Erythroblast (primary cell): ENCODE measurements at regions not wholly inside any gene's neighbourhood (a gene's known extent, or its start where the extent isn't known, plus 50 kb on each side); places are given as distances from the start of the nearest gene placed in this dataset.

Source experiments
- DNase-seq, 2 experiments: peaks; one replicate each; lab custom pipeline; 2025; lab: John Stamatoyannopoulos, UW
- GATA1 ChIP-seq: IDR thresholded peaks from 2 replicates; pipeline ENCODE4 v1.6.1; 2011; ENCODE audit warnings: low read depth, mild to moderate bottlenecking, control low read depth, low read length, moderate library complexity
- POLR2A ChIP-seq: IDR thresholded peaks from 2 replicates; pipeline ENCODE4 v1.6.1; 2011; ENCODE audit warnings: mild to moderate bottlenecking, low read length

DNA sequence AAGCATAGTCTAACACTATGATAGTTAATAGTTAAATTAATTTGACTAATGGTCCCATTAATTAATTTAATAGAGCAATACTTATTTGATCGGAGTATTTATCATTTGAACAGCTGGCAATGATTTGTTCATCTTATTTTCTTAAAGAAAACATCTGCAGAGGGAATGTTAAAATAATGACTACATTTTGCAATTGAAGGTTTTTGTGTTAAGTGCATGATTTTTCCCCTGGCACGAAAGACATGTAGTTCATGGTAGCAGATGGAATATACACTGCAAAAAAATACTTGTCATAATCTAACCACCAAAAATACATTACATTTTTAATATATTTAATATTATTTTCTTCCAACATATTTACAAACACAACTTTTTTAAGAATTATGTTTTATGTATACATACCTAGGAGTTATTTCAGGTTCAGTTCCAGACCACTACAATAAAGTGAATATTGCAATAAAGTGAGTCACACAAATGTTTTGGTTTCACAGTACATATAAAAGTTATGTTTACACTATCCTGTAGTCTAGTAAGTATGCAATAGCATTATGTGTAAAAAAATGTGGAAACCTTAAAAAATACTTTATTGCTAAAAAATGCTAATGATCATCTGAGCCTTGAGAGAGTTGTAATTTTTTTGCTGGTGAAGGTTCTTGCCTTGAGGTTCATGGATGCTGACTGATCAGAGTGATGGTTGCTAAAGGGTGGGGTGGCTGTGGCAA lies 292.6 kb upstream of the DAB2 start:
- DNase-seq: no peak
- TF ChIP-seq POLR2A: no peak
- no peak for TF ChIP-seq GATA1

DNA sequence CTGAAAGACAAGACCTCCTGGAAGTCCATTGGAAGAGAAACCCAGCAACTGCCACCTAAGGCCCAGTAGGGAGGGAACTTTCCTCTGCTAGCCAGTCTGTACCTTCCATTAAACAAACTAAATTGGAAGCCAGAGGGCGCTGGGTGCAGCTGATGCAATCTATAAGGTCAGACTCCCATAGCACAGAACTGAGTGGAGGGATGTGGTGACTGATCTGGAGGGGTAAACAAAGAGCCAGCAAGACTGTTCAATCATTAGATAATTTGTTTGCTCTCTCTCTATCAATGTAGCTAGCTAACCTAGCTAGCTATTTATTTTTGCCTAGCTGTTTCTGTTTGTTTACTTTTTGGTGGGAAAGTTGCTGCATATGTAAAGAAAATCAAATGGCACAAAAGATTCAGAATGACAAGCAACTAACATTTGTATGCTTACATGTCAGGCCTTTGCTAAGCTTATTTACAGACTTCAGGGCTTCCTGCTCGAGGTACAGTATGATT lies 291.8 kb upstream of the DAB2 start:
- TF ChIP-seq GATA1: no peak
- TF ChIP-seq POLR2A: no peak
- peak; percentile 18 to 34 for DNase-seq

DNA sequence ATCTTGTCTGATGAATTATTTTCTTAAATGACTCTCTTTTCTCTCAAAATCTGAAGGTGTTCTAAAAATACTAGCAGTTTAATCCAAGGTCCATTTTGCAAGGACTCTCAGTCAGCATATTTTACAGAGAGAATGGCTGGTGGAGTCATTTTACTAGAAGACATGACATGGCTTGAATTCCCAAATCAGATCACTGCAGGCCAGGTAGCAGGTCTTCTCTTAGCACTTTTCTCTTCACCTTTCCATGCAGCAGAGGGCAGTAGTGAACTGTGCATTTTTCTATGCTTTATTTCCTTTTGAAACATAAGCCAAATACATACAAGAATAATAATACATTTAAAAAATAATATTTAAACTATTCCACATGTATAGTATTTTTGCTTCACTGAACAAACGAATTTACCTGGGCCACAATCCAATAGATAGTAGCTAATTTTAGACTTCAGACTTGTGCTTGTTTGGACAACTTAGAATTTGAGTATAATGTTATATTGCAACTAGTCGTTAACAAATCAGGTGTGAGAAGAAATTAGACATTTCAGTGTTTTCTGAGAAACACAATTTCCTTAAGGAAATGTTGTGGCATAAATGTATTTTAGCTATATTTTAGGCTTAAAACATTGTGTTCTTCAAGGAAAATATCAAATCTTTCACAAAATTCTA lies 289.4 kb upstream of the DAB2 start:
- peak; percentile 7 to 44 for DNase-seq
- TF ChIP-seq GATA1 (no peak), POLR2A (no peak)

DNA sequence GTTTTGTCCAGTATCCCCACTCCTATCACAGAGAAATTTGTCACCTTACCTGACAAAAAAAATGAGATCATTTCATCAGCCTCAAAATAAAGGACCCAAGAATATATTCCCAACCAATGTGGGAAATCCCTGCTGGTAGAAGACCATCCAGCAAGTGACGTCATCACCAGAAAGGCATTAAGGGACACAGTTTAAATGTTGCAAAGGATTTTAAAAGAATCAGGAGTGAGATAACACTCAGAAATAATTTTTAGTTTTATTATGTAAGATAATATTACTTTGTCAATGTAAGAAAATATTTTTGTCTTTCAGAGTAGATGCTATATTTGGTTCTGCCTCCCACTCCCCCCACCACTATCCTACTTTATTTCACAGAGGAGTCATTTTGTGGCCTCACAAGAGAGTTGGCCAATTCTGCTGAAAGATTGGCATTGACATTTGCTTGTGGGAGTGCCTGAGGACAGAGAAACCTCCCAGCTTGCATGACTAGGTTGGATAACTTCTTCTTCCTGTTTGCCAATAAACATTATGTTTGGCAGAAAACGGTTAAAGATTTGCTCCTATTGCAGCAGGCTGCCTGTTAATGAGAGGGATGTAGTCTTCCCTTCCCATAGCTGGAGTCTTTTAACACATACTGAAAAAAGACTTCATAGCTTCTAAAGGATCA lies 288.6 kb upstream of the DAB2 start:
- no peak for DNase-seq
- TF ChIP-seq GATA1: no peak

DNA sequence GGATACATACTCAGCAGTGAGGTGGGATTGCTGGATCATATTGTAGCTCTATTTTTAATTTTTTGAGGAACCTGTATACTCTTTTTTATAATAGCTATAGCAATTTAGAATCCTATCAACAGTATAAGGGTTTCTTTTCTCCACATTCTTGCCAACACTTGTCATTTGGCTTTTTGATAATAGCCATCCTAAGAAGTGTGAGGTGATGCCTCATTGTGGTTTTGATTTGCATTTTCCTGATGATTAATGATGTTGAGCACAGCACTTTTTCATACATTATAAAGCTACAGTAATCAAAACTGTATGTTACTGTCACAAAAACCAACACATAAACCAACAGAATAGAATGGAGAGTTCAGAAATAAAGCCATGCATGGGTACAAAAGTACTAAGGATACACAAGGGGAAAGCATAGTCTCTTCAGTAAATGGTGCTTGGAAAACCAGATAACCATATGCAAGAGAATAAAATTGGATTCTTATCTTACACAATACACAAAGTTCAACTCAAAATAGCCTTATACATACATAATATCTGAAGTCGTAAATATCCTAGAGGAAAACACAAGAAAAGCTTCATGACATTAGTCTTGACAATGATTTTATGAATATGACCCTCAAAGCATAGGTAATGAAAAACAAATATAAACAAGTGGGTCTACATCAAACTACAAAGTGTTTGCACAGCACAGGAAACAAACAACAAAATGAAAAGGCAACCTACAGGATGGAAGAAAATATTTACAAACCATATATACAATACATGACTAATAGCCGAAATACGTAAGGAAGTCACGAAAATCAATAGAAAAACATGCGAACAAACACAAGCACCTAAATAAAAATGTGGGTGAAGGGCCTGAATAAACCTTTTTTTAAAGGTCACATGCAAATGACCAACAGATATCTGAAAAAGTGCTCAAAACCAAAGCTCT lies 287.8 kb upstream of the DAB2 start:
- TF ChIP-seq GATA1 (no peak), POLR2A (no peak)
- DNase-seq: no peak

DNA sequence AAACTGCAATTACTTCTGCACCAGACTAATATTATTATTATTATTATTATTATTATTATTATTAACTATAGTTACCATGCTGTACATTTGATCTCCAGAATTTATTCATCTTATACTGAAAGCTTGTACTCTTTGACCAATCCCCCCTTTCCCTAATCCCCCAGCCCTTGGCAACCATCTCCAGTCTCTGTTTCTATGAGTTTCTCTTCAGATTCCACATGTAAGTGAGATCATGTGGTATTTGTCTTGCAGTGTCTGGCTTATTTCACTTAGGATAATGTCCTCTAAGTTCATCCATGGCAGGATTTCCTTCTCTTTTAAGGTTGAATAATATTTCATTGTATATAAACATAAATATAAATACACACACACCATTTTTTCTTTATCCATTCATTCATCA lies 287.0 kb upstream of the DAB2 start:
- TF ChIP-seq POLR2A: no peak
- no peak for TF ChIP-seq GATA1

DNA sequence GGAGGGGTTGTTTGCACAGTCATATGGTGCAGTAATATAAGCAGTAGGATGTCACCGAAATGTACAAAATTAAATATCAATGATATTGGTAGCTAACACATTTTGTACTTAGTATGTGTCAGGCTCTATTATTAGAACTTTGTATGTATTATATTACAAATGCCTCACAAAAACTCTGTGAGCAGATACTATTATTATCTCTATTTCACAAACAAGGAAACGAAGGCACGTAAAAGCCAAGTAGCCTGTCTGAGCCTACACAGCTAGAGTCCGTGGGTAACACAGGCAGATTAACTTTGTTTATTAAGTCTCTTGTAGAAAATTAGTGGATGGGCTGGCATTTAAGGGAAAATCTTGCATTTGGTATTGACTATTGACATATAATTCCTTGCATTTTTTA lies 284.3 kb upstream of the DAB2 start:
- DNase-seq: no peak
- TF ChIP-seq POLR2A (no peak), GATA1 (no peak)

More for the DNA sequence above, 287.0 kb upstream of the DAB2 start:
- DNase-seq: no peak

DNA sequence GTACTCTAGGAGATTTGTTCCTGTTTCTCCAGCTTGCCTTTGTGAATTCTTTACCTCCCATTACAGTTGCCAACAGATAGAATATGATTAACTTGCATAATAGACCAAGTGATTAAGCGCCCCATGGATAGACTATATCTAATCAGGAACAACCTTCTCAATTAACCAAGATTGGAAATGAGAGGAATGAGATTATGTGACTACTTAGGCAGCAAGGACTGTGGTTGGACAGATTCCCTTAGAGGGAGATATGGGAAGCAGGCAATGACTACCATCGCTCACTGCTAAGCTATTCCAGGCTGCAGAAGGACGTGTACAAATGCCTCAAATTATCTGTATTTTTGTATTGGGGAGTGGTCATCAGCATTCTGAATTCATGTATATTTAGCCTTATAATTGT lies 278.1 kb upstream of the DAB2 start:
- TF ChIP-seq POLR2A (no peak), GATA1 (no peak)
- DNase-seq: no peak

DNA sequence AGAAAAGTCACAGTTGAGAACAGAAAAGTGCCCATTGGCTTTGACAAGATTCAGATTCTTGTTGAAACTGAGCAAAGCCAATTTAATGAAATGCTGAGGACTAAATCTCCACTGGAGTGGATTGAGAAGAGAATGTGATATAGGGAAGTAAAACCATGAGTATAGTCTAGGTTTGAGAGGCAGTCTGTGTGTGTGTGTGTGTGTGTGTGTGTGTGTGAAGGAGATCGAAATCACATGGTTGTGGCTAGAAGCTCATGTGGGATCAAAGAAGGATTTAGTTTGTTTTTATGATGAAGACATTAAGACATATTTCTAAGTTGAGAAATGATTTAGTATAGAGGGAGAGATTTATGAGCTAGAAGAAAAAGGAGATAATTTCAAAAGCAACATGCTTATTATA lies 275.7 kb upstream of the DAB2 start:
- DNase-seq: no peak
- no peak for TF ChIP-seq POLR2A
- no peak for TF ChIP-seq GATA1

DNA sequence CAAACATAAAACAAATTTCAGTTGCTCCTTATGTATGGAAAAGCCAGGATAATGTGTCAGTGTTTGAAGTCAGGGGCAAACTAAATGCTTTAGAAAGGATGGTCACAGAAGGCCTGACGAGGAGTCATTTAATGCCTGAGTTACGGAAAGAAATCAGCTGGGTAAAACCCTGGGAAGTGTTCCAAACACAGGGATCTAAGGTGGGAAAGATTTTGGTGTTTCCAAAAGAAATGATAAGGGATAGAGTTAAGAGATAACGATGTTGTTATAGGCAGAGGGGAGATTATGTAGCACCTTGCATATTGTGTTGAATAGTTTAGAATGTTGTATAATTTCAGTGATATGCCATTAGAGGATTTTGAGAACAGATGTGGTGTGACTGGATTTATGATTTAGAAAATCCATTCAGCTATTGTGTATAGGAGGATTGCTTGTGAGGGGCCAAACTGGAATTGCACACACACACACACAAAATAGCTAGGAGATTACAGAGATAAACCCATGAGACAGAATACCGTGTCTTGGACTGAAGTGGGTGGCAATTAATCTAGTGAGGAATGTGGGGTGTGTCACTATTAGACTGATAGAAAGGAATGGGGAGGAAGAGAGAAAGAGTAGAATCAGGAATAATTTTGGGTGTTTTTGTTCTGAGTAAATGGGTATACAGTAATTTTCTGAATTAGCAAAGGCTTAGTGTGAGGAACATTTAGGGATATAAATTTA lies 274.2 kb upstream of the DAB2 start:
- no peak for DNase-seq
- TF ChIP-seq POLR2A (no peak), GATA1 (no peak)

DNA sequence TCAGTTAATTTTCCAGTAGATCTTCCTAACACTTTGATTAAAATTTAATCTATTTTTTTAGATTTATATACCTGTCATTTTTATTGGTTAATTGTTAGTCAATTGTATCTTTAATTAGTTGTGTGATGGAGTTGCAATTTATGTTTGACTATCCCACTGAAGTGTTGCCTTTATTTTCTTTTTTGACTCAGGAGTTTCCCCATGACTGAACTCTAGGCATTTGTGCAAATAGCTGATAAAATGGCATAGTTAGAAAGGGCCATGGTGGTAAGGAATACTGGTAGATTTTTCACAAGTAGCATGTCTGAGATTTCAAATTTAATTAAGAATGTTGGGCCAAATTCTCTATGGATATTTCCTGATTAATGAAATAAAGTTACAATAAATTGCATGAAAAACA lies 273.1 kb upstream of the DAB2 start:
- TF ChIP-seq GATA1: no peak
- no peak for DNase-seq

DNA sequence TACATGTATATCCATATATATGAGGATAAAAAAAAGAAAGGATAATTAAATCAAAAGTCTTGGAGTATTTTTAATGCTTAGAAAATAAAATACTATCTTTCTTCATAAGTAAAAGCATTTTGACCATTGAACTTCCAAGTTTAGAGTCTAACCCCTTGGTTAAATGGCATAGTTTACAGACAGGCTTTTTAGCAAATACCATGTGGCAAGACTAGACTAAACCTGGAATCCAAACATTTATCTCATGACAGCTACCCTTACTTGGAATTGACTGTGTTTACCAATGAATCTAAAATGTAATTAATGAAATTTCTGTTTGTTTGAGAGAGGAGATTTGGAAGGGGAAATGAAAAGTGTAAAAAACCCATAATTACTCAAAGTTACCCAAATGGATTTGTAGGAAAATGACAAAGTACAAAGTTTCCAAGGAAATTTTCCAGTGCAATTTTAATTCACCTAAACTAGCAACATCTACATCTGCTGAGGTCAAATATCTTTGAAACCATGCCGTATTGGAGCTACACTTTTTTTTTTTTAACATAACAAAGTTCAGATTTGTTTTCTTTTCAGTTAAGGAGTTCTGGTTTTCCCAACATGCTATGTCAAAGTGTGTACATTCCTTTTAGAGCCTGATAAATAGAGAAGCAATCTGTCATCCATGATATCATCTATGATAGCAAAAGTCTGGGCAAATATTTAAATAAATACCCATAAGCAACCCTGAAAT lies 272.1 kb upstream of the DAB2 start:
- no peak for DNase-seq
- TF ChIP-seq POLR2A: no peak
